ENCODE measurements at regions not wholly inside any gene's neighbourhood (a gene's known extent, or its start where the extent isn't known, plus 50 kb on each side); places are given as distances from the start of the nearest gene placed in this dataset.

GRCh38 chr3:40617084-40617483 lies 92.3 kb downstream of the ZNF621 start:
- TF ChIP-seq CTCF (IDR thresholded peaks at IDR 0.05): no peak
- no peak for TF ChIP-seq POLR2A (IDR thresholded peaks at IDR 0.05; ENCODE audit: low read depth)
- no peak for TF ChIP-seq EP300 (IDR thresholded peaks at IDR 0.05)
- no peak for TF ChIP-seq POLR2AphosphoS5 (IDR thresholded peaks at IDR 0.05)
